GM18505 (cell line): ENCODE measurements at regions not wholly inside any gene's neighbourhood (a gene's known extent, or its start where the extent isn't known, plus 50 kb on each side); places are given as distances from the start of the nearest gene placed in this dataset.

Experiments
- ATAC-seq: cut with Tn5 transposase; IDR thresholded peaks from one replicate; pipeline ENCODE4 v1.9.1; 2021; ENCODE audit not compliant: unreplicated experiment
- POLR2A ChIP-seq: IDR thresholded peaks from 4 replicates; pipeline ENCODE4 v1.6.1; 2011; ENCODE audit warnings: borderline replicate concordance; ENCODE audit not compliant: insufficient read depth, insufficient read length; ENCODE audit errors: extremely low read depth

- ATAC-seq, result no peak
- no peak for TF ChIP-seq POLR2A
Measured at GRCh38 chr9:86893811-86894490, 53.4 kb downstream of the GAS1 start.

- TF ChIP-seq POLR2A, result no peak
- ATAC-seq, result no peak
Measured at GRCh38 chr9:86892576-86892975, 54.7 kb downstream of the GAS1 start.

GRCh38 chr9:86891886-86892437 lies 55.3 kb downstream of the GAS1 start:
- TF ChIP-seq POLR2A, result no peak

GRCh38 chr9:86891091-86891490 lies 56.2 kb downstream of the GAS1 start:
- ATAC-seq, result no peak
- TF ChIP-seq POLR2A, result no peak

More at GRCh38 chr9:86891886-86892437, 55.3 kb downstream of the GAS1 start:
- no peak for ATAC-seq

- ATAC-seq, result no peak
- no peak for TF ChIP-seq POLR2A
Measured at GRCh38 chr9:86885232-86885631, 62.1 kb downstream of the GAS1 start.

- TF ChIP-seq POLR2A, result no peak
- no peak for ATAC-seq
Measured at GRCh38 chr9:86876621-86877196, 70.6 kb downstream of the GAS1 start.

GRCh38 chr9:86868616-86869015 lies 78.7 kb downstream of the GAS1 start:
- ATAC-seq, result no peak
- TF ChIP-seq POLR2A, result no peak

GRCh38 chr9:86867804-86868313 lies 79.4 kb downstream of the GAS1 start:
- no peak for ATAC-seq
- no peak for TF ChIP-seq POLR2A

- no peak for ATAC-seq
Measured at GRCh38 chr9:86865952-86866351, 81.4 kb downstream of the GAS1 start.

GRCh38 chr9:86860006-86860405 lies 87.3 kb downstream of the GAS1 start:
- no peak for ATAC-seq
- TF ChIP-seq POLR2A, result no peak

More at GRCh38 chr9:86865952-86866351, 81.4 kb downstream of the GAS1 start:
- TF ChIP-seq POLR2A, result no peak

- no peak for TF ChIP-seq POLR2A
- ATAC-seq, result no peak
Measured at GRCh38 chr9:86859056-86859455, 88.2 kb downstream of the GAS1 start.

GRCh38 chr9:86858009-86858408 lies 89.3 kb downstream of the GAS1 start:
- ATAC-seq, result no peak
- no peak for TF ChIP-seq POLR2A

- no peak for ATAC-seq
- TF ChIP-seq POLR2A, result no peak
Measured at GRCh38 chr9:86856259-86856658, 91.0 kb downstream of the GAS1 start.

- no peak for TF ChIP-seq POLR2A
- ATAC-seq, result no peak
Measured at GRCh38 chr9:86854898-86855523, 92.3 kb downstream of the GAS1 start.

- TF ChIP-seq POLR2A, result no peak
- ATAC-seq, result no peak
Measured at GRCh38 chr9:86846656-86847055, 100.7 kb downstream of the GAS1 start.

GRCh38 chr9:86843206-86843605 lies 104.1 kb downstream of the GAS1 start:
- no peak for ATAC-seq
- no peak for TF ChIP-seq POLR2A
